HG02642 (cell line): ENCODE measurements at regions not wholly inside any gene's neighbourhood (a gene's known extent, or its start where the extent isn't known, plus 50 kb on each side); places are given as distances from the start of the nearest gene placed in this dataset.

ENCODE experiments used
- ATAC-seq: cut with Tn5 transposase; IDR thresholded peaks from one replicate; pipeline ENCODE4 v1.9.1; 2021; ENCODE audit warnings: mild to moderate bottlenecking; ENCODE audit not compliant: unreplicated experiment, poor library complexity

DNA sequence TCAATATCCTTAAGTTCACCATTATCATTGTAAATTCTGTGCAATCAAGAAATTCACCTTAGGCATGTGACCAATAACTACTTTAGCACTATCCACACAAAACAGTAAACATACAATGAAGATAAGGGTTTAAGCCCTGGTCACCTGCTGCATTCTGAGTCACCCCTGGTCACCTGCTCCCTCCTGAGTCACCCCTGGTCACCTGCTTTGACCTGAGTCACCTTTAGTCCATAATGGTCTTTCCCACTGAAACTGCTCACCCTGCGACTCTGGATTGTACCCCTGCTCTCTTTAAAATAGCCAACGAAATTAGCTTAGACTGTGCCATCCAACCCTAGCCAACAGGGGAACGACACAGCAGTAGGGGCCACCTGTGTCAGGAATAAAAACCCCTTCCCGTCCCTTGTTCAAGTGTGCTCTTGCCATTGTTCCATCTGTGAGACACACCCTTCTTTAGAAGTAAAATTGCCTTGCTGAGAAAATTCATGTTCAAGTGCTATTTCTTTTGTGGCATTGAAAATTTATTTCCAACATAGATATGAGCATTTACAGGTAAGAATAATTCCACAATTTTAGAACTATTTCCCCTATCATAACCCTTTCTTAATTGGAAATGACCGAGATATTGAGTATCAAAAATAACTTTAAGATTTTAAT, 902.8 kb downstream of the DSC3 start:
- no peak for ATAC-seq

DNA sequence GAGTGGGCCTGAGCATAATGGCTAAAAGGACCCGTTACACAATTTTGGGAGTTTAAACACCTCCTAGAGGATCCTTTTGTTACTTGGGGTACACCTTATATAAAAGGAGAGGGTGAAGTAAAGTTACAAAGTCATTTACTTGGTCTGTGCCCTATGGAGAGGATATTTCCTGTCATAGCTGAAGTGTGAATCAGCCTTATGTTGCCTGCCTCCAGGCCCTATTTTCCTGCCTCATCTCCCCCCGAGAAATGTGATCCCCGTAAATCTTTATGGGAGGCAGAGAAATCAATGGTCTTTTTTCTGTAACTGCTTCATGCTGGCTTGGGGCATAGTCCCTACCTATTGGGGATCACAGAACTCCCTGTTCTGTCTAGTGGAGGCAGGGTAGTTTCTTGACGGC, 906.6 kb downstream of the DSC3 start:
- ATAC-seq: no peak

DNA sequence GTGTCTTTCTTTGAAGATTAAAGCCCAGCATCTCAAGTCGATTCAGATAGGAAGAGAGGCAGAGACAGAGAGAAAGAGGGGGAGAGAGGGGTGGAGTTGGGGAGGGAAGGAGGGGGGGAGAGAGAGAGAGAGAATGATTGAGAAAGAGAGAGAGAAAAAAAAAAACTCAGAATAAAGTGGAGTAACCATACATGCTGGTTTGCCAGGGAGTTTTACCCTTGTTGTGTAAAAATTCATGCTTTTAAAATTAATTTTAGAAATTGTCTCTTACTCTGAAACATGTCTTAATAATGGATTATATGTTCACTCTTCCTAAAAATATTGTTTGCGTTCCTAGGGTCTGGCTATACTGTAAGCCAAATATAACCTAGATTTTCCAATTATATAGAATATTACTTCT, 908.5 kb downstream of the DSC3 start:
- ATAC-seq: no peak

DNA sequence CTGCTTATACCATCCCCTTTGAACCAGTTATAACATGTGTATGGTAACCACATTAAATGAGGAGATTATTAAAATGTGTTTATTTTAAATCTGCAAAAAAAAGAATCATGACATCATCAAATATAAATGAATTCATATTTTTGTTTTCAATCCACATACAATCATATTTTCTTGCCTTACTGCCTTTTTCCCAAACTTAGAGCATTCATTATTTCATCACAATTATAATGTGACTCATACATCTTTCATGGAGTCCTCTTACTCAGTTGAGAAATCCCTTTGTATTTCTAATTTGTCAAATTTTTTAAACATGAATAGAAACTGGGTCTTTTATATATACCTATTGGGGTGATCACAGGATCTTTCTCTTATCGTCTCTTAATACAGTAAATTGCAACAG, 909.6 kb downstream of the DSC3 start:
- no peak for ATAC-seq

DNA sequence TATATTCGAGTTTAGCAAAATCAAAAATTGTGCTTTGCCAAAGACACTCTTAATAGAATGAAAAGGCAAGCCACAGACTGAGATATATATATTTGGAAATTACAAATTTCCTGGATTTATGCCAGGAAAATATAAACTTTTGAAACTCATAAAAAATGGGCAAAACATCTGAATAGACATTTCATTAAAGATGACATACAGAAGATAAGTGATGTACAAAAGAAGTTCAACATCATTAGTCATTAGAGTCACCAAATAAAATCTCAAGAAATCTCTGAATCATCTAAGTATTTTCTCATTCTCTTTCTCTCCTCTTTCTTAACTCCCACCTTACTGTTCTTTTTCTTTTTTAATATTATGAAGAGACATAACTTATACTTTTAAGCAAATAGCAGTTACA, 921.1 kb downstream of the DSC3 start:
- no peak for ATAC-seq

DNA sequence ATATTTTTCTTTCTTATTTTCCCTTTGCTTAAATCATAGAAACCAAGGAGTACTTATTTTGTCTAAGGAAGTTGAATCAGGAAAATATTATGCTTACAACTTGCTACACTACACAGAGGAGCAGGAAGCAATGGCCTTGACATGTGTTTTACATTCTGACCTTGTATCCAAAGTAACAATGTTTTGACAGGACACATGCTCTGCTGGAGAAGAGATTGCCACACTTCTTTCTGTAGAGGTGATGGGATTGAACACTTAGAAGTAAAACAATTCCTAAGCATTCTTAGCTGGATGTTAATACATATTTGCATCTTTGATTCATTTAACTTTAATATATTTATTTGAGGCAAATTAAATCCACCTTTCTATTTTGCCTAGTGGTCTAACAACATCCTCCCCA, 929.1 kb downstream of the DSC3 start:
- ATAC-seq: no peak

DNA sequence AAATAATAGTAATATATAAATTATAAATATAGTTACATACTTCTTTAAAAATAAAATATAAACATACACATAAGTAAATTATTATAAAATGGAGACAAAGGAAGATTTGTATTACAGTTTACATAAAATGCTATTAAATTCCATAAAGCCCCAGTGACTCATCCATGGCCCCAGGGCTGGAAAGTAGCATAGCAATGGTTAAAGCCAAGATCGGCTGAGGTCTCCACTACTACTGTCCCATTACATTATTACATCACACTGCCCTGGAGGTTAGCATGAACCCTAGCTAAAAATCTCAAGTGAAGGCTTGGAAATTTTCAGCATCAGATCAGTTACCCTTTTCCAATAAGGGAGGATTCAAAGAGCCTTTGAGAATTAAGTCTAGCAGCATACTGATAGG, 936.2 kb downstream of the DSC3 start:
- no peak for ATAC-seq

DNA sequence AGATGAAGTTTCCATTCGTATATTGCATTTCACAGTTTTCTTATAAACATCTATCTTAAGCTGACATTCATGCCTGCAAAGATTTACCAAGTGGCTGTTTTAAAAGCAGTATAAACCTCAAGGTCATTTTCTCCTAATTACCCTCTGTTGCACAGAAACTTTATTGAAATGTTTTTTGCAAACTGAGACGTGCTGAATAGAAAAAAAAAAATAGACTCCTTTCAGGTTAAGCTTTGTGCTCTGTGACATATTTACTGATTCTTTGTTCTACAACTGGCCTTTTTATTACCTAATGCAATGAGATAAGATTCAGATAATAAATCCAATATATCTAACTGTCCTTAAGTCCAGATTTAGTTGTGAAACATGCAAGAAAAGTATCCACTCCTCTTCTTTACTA, 938.7 kb downstream of the DSC3 start:
- no peak for ATAC-seq

- no peak for ATAC-seq
Measured at GRCh38 chr18:30096796-30097195, 945.7 kb downstream of the DSC3 start.

DNA sequence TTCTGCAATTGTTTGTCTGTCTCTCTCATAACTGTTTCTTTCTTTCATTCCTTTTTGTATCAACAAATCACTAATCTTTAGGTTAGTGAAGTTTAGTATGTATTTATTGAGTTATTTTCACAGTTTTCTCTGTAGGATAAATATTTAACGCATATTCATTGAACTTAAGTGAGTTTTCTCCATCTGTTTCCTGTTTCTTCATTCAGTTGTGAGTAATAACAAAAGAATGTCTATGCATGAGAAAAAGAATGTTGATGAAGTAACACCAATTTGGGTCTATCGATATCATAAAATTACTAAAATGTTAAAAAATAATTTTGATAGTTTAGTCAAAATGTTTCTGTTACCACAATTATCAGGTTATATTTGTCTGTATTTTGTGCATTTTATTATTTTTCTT, 948.0 kb downstream of the DSC3 start:
- ATAC-seq: no peak

DNA sequence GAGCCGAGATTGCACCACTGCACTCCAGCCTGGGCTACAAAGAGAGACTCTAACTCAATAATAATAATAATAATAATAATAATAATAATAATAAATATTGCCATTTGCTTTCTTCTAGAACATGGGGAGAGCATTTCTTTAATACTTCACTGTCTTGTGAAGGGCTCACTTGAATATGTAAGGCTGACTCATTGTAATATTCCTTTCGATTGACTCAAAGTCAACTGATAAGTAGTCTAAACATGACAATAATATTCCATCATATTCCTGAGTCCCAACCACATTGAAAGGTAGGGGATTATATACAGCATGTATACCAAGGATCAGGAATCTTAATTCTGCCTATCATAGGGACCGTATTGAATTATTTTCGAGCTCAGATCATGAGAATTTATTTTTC, 949.2 kb downstream of the DSC3 start:
- no peak for ATAC-seq

GRCh38 chr18:30088238-30089015, 954.1 kb downstream of the DSC3 start:
- no peak for ATAC-seq

- no peak for ATAC-seq
Measured at GRCh38 chr18:30086351-30086750, 956.2 kb downstream of the DSC3 start.

DNA sequence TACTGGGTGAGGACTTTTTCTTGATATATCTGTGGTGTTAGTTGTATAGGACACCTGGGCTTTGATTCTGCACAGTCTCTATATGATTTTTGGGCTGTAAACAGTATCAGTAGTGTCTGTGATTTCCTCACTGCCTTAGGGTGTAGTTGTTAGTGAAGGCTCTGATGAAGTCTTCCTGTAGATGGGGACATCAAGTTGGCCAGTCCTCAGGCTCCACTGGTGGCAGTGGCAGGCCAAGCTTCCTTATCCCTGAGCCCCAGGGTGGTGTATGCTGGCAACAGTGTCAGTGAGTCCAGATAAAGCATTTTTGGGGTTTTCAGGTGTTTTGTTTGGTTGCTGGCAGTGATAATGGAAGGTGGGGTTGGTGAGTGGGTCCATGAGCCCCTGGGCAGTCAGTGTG, 961.4 kb downstream of the DSC3 start:
- ATAC-seq: no peak

DNA sequence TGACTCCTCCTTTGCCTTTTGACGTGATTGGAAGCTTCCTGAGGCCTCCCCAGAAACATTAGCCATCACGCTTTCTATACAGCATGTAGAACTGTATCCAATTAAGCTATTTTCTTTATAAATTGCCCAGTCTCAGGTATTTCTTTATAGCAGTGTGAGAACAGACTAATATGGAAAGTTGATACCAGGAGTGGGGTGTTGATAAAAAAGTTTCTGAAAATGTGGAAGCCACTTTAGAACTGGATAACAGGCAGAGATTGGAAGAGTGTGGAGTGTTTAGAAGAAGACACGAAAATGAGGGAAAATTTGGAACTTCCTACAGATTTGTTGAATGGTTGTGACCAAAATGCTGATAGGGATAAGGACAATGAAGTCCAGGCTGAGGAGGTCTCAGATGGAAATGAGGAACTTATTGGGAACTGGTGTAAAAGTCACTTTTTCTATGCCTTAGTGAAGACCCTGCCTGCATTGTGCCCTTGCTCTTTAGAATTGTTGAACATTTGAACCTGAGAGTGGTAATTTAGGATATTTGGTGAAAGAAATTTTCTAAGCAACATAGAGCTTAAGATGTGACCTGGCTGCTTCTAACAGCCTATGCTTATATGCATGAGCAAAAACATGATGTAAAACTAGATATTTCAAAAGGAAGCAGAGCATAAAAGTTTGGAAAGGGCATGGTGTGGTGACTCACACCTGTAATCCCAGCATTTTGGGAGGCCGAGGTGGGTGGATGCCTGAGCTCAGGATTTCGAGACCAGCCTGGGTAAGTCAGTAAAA, 969.7 kb downstream of the DSC3 start:
- ATAC-seq: no peak

DNA sequence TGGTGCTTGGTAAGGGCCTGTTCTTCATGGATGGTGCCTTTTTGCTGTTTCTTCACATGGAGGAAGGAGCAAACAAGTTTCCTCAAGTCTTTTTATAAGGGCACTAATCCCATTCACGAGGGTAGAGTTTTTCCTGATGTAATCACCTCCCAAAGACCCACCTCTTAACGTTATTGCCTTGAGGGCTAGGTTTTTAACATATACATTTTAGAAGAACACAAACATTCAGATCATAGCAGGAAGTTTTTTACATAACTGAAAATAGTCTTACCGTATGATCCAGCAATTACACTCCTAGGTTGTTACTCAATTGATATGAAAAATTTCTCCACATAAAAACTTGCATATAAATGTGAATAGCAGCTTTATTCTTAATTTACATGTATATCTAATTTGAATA, 976.3 kb downstream of the DSC3 start:
- no peak for ATAC-seq

DNA sequence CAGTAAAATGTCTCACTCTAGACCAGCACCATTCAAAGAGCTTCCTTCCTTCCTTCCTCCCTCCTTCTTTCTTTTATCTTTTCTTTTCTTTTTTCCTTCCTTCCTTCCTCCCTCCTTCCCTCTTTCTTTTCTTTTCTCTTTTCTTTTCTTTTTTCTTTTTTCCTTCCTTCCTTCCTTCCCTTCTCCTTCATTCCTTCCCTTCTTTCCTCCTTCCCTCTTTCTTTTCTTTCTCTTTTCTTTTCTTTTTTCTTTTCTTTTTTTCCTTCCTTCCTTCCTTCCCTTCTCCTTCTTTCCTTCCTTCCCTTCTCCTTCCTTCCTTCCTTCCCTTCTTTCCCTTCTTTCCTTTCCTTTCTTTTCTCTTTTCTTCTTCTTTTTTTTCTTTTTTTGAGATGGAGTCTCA, 985.1 kb downstream of the DSC3 start:
- no peak for ATAC-seq

- ATAC-seq: no peak
Measured at GRCh38 chr18:30056528-30056927, 986.0 kb downstream of the DSC3 start.

GRCh38 chr18:30044496-30044895, 998.0 kb downstream of the DSC3 start:
- ATAC-seq: no peak

DNA sequence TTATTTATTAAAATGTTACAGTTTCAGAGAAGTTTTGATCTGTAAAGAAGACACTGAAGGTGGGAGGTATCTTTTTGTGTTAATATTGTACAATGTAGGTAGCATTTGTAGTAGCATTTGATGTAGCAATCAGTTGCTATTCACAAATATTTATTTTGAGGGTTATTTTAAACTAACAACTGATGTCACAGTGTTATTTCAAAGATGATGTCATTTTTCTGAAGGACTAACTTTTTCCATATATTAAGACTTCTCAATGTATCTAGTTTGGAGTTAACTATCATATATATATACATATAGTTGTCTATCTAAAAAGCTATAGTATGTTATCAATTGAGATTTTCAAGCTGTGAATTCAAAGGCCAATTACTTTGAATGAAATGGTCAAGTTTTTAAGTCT, 1003.3 kb downstream of the DSC3 start:
- no peak for ATAC-seq

DNA sequence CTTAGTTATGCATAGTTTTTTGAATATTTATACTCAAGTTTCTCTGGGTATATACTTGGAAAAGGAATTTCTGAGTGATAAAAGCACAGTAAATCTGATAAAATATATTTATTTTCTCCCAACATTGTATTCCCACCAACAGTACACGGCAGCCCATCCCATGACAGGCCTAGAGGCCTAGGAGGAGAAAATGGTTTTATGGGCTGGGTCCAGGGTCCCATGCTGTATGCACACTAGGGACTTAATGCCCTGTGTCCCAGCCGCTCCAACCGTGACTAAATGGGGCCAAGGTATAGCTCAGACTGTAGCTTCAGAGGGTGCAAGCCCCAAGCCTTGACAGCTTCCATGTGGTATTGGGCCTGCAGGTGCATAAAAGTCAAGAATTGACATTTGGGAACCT, 1007.7 kb downstream of the DSC3 start:
- no peak for ATAC-seq
